HEK293 (cell line): ENCODE measurements at regions not wholly inside any gene's neighbourhood (a gene's known extent, or its start where the extent isn't known, plus 50 kb on each side); places are given as distances from the start of the nearest gene placed in this dataset.

Source experiments
- CTCF ChIA-PET: fragments of 350-600 bp; formaldehyde crosslinking; extraction: SDS; loops from one replicate; lab custom pipeline; 2021; ENCODE audit warnings: antibody characterized with exemption; lab: Yijun Ruan, JAX
- POLR2A ChIA-PET: fragments of 300-600 bp; formaldehyde crosslinking; extraction: SDS; loops from one replicate; lab custom pipeline; 2020; ENCODE audit warnings: antibody characterized with exemption, inconsistent platforms; lab: Yijun Ruan, JAX
- H3K27ac ChIP-seq: fragments of 200-500 bp; sonication (Bioruptor generic); 2 replicates; pipeline ENCODE4 v1.5.1; 2014; ENCODE audit warnings: low read depth, low read length, control low read depth, inconsistent platforms; ENCODE audit errors: extremely low read depth
- H3K36me3 ChIP-seq, 2 experiments: fragments of 200-500 bp in 1 of 2; sonication (Bioruptor generic) in 1 of 2; 1 replicate in 1 of 2; 2 replicates in 1 of 2; pipeline ENCODE4 v1.5.1; 2014 to 2017; ENCODE audit warnings: inconsistent platforms in 2 of 2, low read length in 2 of 2; ENCODE audit not compliant: control insufficient read depth in 2 of 2, insufficient read depth in 1 of 2
- H3K4me1 ChIP-seq: fragments of 200-500 bp; sonication (Bioruptor generic); 2 replicates; pipeline ENCODE4 v1.5.1; 2014; ENCODE audit warnings: mild to moderate bottlenecking, low read length, inconsistent platforms; ENCODE audit not compliant: control insufficient read depth, insufficient read depth
- H3K4me3 ChIP-seq: 2 replicates; pipeline ENCODE4 v1.5.1; 2011; ENCODE audit warnings: low read depth, mild to moderate bottlenecking, control low read depth, low read length, moderate library complexity
- H3K9me3 ChIP-seq: fragments of 200-500 bp; sonication (Bioruptor generic); 2 replicates; pipeline ENCODE4 v1.5.1; 2014; ENCODE audit warnings: low read depth, low read length, inconsistent platforms; ENCODE audit not compliant: control insufficient read depth, insufficient read depth
- BCL11A ChIP-seq: fragments of 450-650 bp; formaldehyde crosslinking; IDR thresholded peaks from 2 replicates; pipeline ENCODE4 v1.5.1; 2016; ENCODE audit warnings: low read depth, missing biosample characterization, missing genetic modification characterization
- IKZF3 ChIP-seq: fragments of 450-650 bp; IDR thresholded peaks from 2 replicates; pipeline ENCODE4 v1.5.0; 2018; ENCODE audit warnings: missing biosample characterization, mild to moderate bottlenecking, missing genetic modification characterization, moderate library complexity
- KLF10 ChIP-seq: fragments of 450-650 bp; IDR thresholded peaks from 2 replicates; pipeline ENCODE4 v1.5.1; 2018; ENCODE audit warnings: missing biosample characterization, mild to moderate bottlenecking, missing genetic modification characterization
- REST ChIP-seq: fragments of 450-650 bp; formaldehyde crosslinking; IDR thresholded peaks from 2 replicates; pipeline ENCODE4 v1.5.1; 2016; ENCODE audit warnings: missing biosample characterization, missing genetic modification characterization
- SCRT2 ChIP-seq: fragments of 450-650 bp; formaldehyde crosslinking; IDR thresholded peaks from 2 replicates; pipeline ENCODE4 v1.5.1; 2016; ENCODE audit warnings: missing biosample characterization, missing genetic modification characterization
- ZBTB10 ChIP-seq: fragments of 450-650 bp; formaldehyde crosslinking; IDR thresholded peaks from 2 replicates; pipeline ENCODE4 v1.5.1; 2016; ENCODE audit warnings: missing biosample characterization, missing genetic modification characterization
- ZBTB49 ChIP-seq: fragments of 450-650 bp; formaldehyde crosslinking; IDR thresholded peaks from 2 replicates; pipeline ENCODE4 v1.5.1; 2016; ENCODE audit warnings: missing biosample characterization, missing genetic modification characterization, low read depth
- ZBTB7A ChIP-seq: fragments of 450-650 bp; formaldehyde crosslinking; IDR thresholded peaks from 2 replicates; pipeline ENCODE4 v1.5.1; 2016; ENCODE audit warnings: low read depth, missing biosample characterization, missing genetic modification characterization
- ZFP37 ChIP-seq: fragments of 450-650 bp; formaldehyde crosslinking; IDR thresholded peaks from 2 replicates; pipeline ENCODE4 v1.5.1; 2016; ENCODE audit warnings: missing biosample characterization, missing genetic modification characterization
- ZNF114 ChIP-seq: fragments of 450-650 bp; formaldehyde crosslinking; IDR thresholded peaks from 2 replicates; pipeline ENCODE4 v1.5.0; 2017; ENCODE audit warnings: missing biosample characterization, missing genetic modification characterization
- ZNF133 ChIP-seq: fragments of 450-650 bp; formaldehyde crosslinking; IDR thresholded peaks from 2 replicates; pipeline ENCODE4 v1.5.1; 2016; ENCODE audit warnings: missing biosample characterization, missing genetic modification characterization
- ZNF391 ChIP-seq: fragments of 450-650 bp; formaldehyde crosslinking; IDR thresholded peaks from 2 replicates; pipeline ENCODE4 v1.5.1; 2016; ENCODE audit warnings: low read depth, missing biosample characterization, missing genetic modification characterization, borderline replicate concordance
- ZNF560 ChIP-seq: fragments of 450-650 bp; formaldehyde crosslinking; IDR thresholded peaks from 2 replicates; pipeline ENCODE4 v1.5.1; 2017; ENCODE audit warnings: missing biosample characterization, missing genetic modification characterization, borderline replicate concordance
- ZNF830 ChIP-seq: fragments of 450-650 bp; IDR thresholded peaks from 2 replicates; pipeline ENCODE4 v1.5.0; 2018; ENCODE audit warnings: missing biosample characterization, missing genetic modification characterization, low read depth, mild to moderate bottlenecking, moderate library complexity
- ZXDB ChIP-seq: fragments of 450-650 bp; formaldehyde crosslinking; IDR thresholded peaks from 2 replicates; pipeline ENCODE4 v1.5.1; 2016; ENCODE audit warnings: missing biosample characterization, missing genetic modification characterization
- TF ChIP-seq, protein P1 (sequence below): fragments of 450-650 bp; formaldehyde crosslinking; IDR thresholded peaks from 2 replicates; pipeline ENCODE4 v1.5.1; 2016; ENCODE audit warnings: missing biosample characterization, missing genetic modification characterization

GRCh38 chr6:169881976-169882375 is 130.6 kb downstream of the ERMARD start:
- ChIA-PET POLR2A (no interaction called here), CTCF (interaction anchor here (1.8 kb wide), 1 partner anchor 50 kb away, joined by 9 read pairs; no protein-coding TSS in a partner anchor)
- Histone ChIP-seq H3K4me1 (no peaks in the 10 kb centered on the region), H3K4me3 (no peak overlapping the region), H3K36me3 (no peaks in the 10 kb centered on the region), H3K27ac (no peak overlapping the region), H3K9me3 (no peaks in the 10 kb centered on the region)
- TF ChIP-seq SCRT2 (tag by site-specific recombination) (peak; percentile 53; the same call in 1 of the 2 replicates), ZNF560 (tag by site-specific recombination) (no peak), ZFP37 (no peak)

- CTCF ChIA-PET: interaction anchor here (0.7 to 1.8 kb wide), 2 partner anchors 50 to 384 kb away, joined by 3 to 9 read pairs; no protein-coding TSS in a partner anchor
Observed at GRCh38 chr6:169881398-169881797, 130.0 kb downstream of the ERMARD start.

DNA sequence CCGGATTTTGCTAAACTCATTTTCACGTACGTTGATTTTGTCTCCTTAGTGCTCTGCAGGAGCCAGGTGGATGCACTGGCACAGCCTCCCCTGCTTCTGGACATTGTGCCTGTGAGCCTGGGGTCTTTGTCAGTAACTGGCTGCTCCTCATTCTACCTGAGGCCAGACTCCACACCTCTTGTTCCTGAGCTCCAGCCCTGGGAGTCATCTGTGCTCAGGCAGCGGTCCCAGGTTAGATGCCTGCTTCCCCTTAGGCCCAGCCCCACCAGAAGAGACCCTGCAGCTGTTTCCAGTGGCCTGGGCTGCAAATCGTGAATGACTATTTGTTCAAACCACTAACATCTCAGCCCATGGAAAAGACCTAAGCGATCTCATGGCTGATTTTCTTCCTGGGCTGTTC is 129.1 kb downstream of the ERMARD start:
- POLR2A ChIA-PET: no interaction called here
- H3K4me3 ChIP-seq: no peak overlapping the region
- no peaks in the 10 kb centered on the region for H3K4me1 ChIP-seq
- H3K9me3 ChIP-seq: no peaks in the 10 kb centered on the region
- H3K36me3 ChIP-seq: no peaks in the 10 kb centered on the region
- no peak overlapping the region for H3K27ac ChIP-seq
- CTCF ChIA-PET: interaction anchor here (1.1 to 1.8 kb wide), 2 partner anchors 15 to 49 kb away, joined by 3 to 9 read pairs; no protein-coding TSS in a partner anchor
- TF ChIP-seq ZBTB10 (tag by site-specific recombination): no peak
- TF ChIP-seq REST (tag by site-specific recombination): no peak
- no peak for TF ChIP-seq ZBTB7A
- no peak for TF ChIP-seq IKZF3 (tag by site-specific recombination)
- TF ChIP-seq ZXDB (tag by site-specific recombination): no peak
- no peak for TF ChIP-seq KLF10

More at GRCh38 chr6:169881398-169881797, 130.0 kb downstream of the ERMARD start:
- no peak overlapping the region for H3K4me3 ChIP-seq
- no peak for TF ChIP-seq ZNF391 (tag by site-specific recombination)
- TF ChIP-seq BCL11A (tag by site-specific recombination): no peak
- no peak for TF ChIP-seq ZNF830 (tag by site-specific recombination)
- TF ChIP-seq, protein P1, sequence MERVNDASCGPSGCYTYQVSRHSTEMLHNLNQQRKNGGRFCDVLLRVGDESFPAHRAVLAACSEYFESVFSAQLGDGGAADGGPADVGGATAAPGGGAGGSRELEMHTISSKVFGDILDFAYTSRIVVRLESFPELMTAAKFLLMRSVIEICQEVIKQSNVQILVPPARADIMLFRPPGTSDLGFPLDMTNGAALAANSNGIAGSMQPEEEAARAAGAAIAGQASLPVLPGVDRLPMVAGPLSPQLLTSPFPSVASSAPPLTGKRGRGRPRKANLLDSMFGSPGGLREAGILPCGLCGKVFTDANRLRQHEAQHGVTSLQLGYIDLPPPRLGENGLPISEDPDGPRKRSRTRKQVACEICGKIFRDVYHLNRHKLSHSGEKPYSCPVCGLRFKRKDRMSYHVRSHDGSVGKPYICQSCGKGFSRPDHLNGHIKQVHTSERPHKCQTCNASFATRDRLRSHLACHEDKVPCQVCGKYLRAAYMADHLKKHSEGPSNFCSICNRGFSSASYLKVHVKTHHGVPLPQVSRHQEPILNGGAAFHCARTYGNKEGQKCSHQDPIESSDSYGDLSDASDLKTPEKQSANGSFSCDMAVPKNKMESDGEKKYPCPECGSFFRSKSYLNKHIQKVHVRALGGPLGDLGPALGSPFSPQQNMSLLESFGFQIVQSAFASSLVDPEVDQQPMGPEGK (tag by site-specific recombination): no peak
- TF ChIP-seq ZNF133 (tag by site-specific recombination): no peak
- no peak for TF ChIP-seq ZBTB49 (tag by site-specific recombination)
- no peak for TF ChIP-seq ZXDB (tag by site-specific recombination)
- TF ChIP-seq ZNF114: no peak
- H3K36me3 ChIP-seq: no peaks in the 10 kb centered on the region
- H3K9me3 ChIP-seq: no peaks in the 10 kb centered on the region
- H3K4me1 ChIP-seq: no peaks in the 10 kb centered on the region
- POLR2A ChIA-PET: no interaction called here
- no peak overlapping the region for H3K27ac ChIP-seq
